WTC11 (cell line): ENCODE measurements at regions not wholly inside any gene's neighbourhood (a gene's known extent, or its start where the extent isn't known, plus 50 kb on each side); places are given as distances from the start of the nearest gene placed in this dataset.
A peak's percentile ranks its signal among the peaks of the same experiment; 100 is the strongest.

Experiments
- ATAC-seq: fragments of 200-7000 bp; cut with Tn5 transposase; 2 replicates; pipeline ENCODE4 v1.10.0; 2021; ENCODE audit warnings: mild to moderate bottlenecking, moderate library complexity
- CTCF ChIA-PET: fragments of 300-600 bp; sonication (Branson Sonifier 250); formaldehyde crosslinking; loops from one replicate; lab custom pipeline; 2021; ENCODE audit warnings: antibody characterized with exemption; lab: Charles Lee
- POLR2A ChIA-PET: fragments of 350-600 bp; sonication (Branson Sonifier 250); formaldehyde crosslinking; loops from one replicate; lab custom pipeline; 2021; ENCODE audit warnings: antibody characterized with exemption; lab: Charles Lee
- DNase-seq: peaks from one replicate; pipeline ENCODE4 v3.0.0; 2021; ENCODE audit warnings: low spot score
- H3K27ac Mint-ChIP-seq: 2 replicates; pipeline ENCODE4 v1.8.0; 2021; ENCODE audit warnings: mixed read lengths
- H3K27me3 Mint-ChIP-seq: 2 replicates; pipeline ENCODE4 v1.8.0; 2021; ENCODE audit warnings: low read depth, mild to moderate bottlenecking, moderate library complexity, mixed read lengths
- H3K36me3 Mint-ChIP-seq: 2 replicates; pipeline ENCODE4 v1.8.0; 2021; ENCODE audit warnings: mixed read lengths
- H3K4me1 Mint-ChIP-seq: 2 replicates; pipeline ENCODE4 v1.8.0; 2022; ENCODE audit warnings: mixed read lengths
- H3K4me3 Mint-ChIP-seq: 2 replicates; pipeline ENCODE4 v1.8.0; 2021; ENCODE audit warnings: mild to moderate bottlenecking, moderate library complexity, mixed read lengths
- H3K9me3 Mint-ChIP-seq: 2 replicates; pipeline ENCODE4 v1.8.0; 2021; ENCODE audit warnings: mixed read lengths
- ATF1 ChIP-seq: sonication (generic); formaldehyde crosslinking; IDR thresholded peaks from 2 replicates; pipeline ENCODE4 v1.8.1; 2023; ENCODE audit warnings: mild to moderate bottlenecking, moderate library complexity, missing genetic modification reagents
- E2F5 ChIP-seq: sonication (generic); formaldehyde crosslinking; IDR thresholded peaks from 2 replicates; pipeline ENCODE4 v1.8.1; 2022; ENCODE audit warnings: mild to moderate bottlenecking, moderate library complexity, missing genetic modification reagents
- ESRRA ChIP-seq: sonication (generic); formaldehyde crosslinking; IDR thresholded peaks from 2 replicates; pipeline ENCODE4 v1.8.1; 2022; ENCODE audit warnings: mild to moderate bottlenecking, missing genetic modification reagents, borderline replicate concordance
- FOXJ3 ChIP-seq: sonication (generic); formaldehyde crosslinking; IDR thresholded peaks from 2 replicates; pipeline ENCODE4 v1.9.0; 2021; ENCODE audit warnings: missing genetic modification reagents, mild to moderate bottlenecking, borderline replicate concordance
- FOXK1 ChIP-seq: sonication (generic); formaldehyde crosslinking; IDR thresholded peaks from 2 replicates; pipeline ENCODE4 v1.8.0; 2022; ENCODE audit warnings: mild to moderate bottlenecking, moderate library complexity, missing genetic modification reagents
- GRHL2 ChIP-seq: fragments of 250-450 bp; sonication (Bioruptor Pico); IDR thresholded peaks from 2 replicates; pipeline ENCODE4 v1.8.0; 2022; ENCODE audit warnings: mild to moderate bottlenecking, moderate library complexity; ENCODE audit not compliant: insufficient replicate concordance, severe bottlenecking
- GTF2I ChIP-seq: fragments of 250-450 bp; sonication (Bioruptor Pico); conservative IDR thresholded peaks from 2 replicates; pipeline ENCODE4 v1.4.0; 2021; ENCODE audit warnings: mild to moderate bottlenecking
- IRF2 ChIP-seq: sonication (generic); formaldehyde crosslinking; IDR thresholded peaks from 2 replicates; pipeline ENCODE4 v1.8.0; 2022; ENCODE audit warnings: low read depth, missing genetic modification reagents, borderline replicate concordance
- NFATC4 ChIP-seq: fragments of 250-450 bp; sonication (Bioruptor Pico); IDR thresholded peaks from 2 replicates; pipeline ENCODE4 v1.9.0; 2021; ENCODE audit warnings: mild to moderate bottlenecking
- NFYB ChIP-seq: sonication (generic); formaldehyde crosslinking; conservative IDR thresholded peaks from 2 replicates; pipeline ENCODE4 v1.8.0; 2022; ENCODE audit warnings: low read depth, missing genetic modification reagents
- NR3C1 ChIP-seq: sonication (generic); formaldehyde crosslinking; conservative IDR thresholded peaks from 2 replicates; pipeline ENCODE4 v1.8.1; 2023; ENCODE audit warnings: low read depth, mild to moderate bottlenecking, missing genetic modification reagents
- STAT6 ChIP-seq: sonication (generic); formaldehyde crosslinking; conservative IDR thresholded peaks from 2 replicates; pipeline ENCODE4 v1.8.1; 2023; ENCODE audit warnings: mild to moderate bottlenecking, low read depth, missing genetic modification reagents, moderate library complexity
- USF2 ChIP-seq: sonication (generic); formaldehyde crosslinking; IDR thresholded peaks from 2 replicates; pipeline ENCODE4 v1.8.1; 2023; ENCODE audit warnings: mild to moderate bottlenecking, missing genetic modification reagents, moderate library complexity
- ZMAT4 ChIP-seq: fragments of 250-450 bp; sonication (Bioruptor Pico); IDR thresholded peaks from 2 replicates; pipeline ENCODE4 v1.9.0; 2021; ENCODE audit warnings: mild to moderate bottlenecking
- ZNF121 ChIP-seq: sonication (generic); formaldehyde crosslinking; IDR thresholded peaks from 2 replicates; pipeline ENCODE4 v1.8.0; 2023; ENCODE audit warnings: missing genetic modification reagents
- ZNF138 ChIP-seq: sonication (generic); formaldehyde crosslinking; conservative IDR thresholded peaks from 2 replicates; pipeline ENCODE4 v1.8.1; 2022; ENCODE audit warnings: mild to moderate bottlenecking, moderate library complexity, missing genetic modification reagents
- ZNF671 ChIP-seq: fragments of 250-450 bp; sonication (Bioruptor Pico); IDR thresholded peaks from 2 replicates; pipeline ENCODE4 v1.8.0; 2021; ENCODE audit warnings: mild to moderate bottlenecking
- TF ChIP-seq, protein P1 (sequence below): sonication (generic); formaldehyde crosslinking; IDR thresholded peaks from 2 replicates; pipeline ENCODE4 v1.8.0; 2022; ENCODE audit warnings: mild to moderate bottlenecking, missing genetic modification reagents
- TF ChIP-seq, protein P2 (sequence below): sonication (generic); formaldehyde crosslinking; IDR thresholded peaks from 2 replicates; pipeline ENCODE4 v1.8.1; 2023; ENCODE audit warnings: mild to moderate bottlenecking, missing genetic modification reagents
- TF ChIP-seq, protein P3 (sequence below): sonication (generic); formaldehyde crosslinking; IDR thresholded peaks from 2 replicates; pipeline ENCODE4 v1.8.0; 2022; ENCODE audit warnings: mild to moderate bottlenecking, missing genetic modification reagents

GRCh38 chr18:40676668-40677067 is 1278.4 kb upstream of the PIK3C3 start:
- H3K4me1 Mint-ChIP-seq, result peaks cover 9% of the 10 kb centered on the region
- H3K27ac Mint-ChIP-seq, result no peak overlapping the region
- CTCF ChIA-PET, result no interaction called here
- POLR2A ChIA-PET, result no interaction called here
- TF ChIP-seq FOXJ3 (CRISPR knock-in tag) (no peak), E2F5 (CRISPR knock-in tag) (no peak)
- TF ChIP-seq, protein P1, sequence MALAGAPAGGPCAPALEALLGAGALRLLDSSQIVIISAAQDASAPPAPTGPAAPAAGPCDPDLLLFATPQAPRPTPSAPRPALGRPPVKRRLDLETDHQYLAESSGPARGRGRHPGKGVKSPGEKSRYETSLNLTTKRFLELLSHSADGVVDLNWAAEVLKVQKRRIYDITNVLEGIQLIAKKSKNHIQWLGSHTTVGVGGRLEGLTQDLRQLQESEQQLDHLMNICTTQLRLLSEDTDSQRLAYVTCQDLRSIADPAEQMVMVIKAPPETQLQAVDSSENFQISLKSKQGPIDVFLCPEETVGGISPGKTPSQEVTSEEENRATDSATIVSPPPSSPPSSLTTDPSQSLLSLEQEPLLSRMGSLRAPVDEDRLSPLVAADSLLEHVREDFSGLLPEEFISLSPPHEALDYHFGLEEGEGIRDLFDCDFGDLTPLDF, result no peak
- TF ChIP-seq, all 79 proteins: peak for 0
- ATAC-seq, result no peak
- no peaks in the 10 kb centered on the region for H3K36me3 Mint-ChIP-seq
- no peaks in the 10 kb centered on the region for H3K9me3 Mint-ChIP-seq
- H3K27me3 Mint-ChIP-seq, result no peaks in the 10 kb centered on the region
- no peak for DNase-seq
- no peak overlapping the region for H3K4me3 Mint-ChIP-seq

DNA sequence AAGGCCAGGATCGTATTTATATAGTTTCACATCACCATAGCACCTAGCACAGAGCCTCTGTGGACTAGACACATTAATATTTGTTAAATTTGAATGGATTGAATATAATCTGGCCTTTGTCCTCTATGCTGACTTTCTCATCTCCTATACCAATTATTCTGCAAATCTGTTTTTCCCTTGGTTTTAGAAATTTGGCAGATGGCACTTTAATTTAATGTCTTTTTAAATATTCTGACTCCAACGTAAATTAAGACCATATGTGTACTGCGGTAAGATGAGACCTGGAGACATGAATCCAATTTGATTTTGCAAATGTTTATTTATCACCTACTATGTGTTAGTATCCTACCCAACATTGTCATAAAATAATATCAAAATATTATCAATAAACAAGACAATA is 1281.9 kb upstream of the PIK3C3 start:
- Mint-ChIP-seq H3K27me3 (no peaks in the 10 kb centered on the region), H3K4me3 (no peak overlapping the region), H3K27ac (no peak overlapping the region), H3K4me1 (peaks cover 9% of the 10 kb centered on the region), H3K36me3 (no peaks in the 10 kb centered on the region), H3K9me3 (no peaks in the 10 kb centered on the region)
- ATAC-seq (no peak), DNase-seq (no peak)
- CTCF ChIA-PET, result interaction anchor here (1.0 kb wide), 1 partner anchor 718 kb away, joined by 3 read pairs; no protein-coding TSS in a partner anchor
- POLR2A ChIA-PET, result no interaction called here
- TF ChIP-seq, protein P2, sequence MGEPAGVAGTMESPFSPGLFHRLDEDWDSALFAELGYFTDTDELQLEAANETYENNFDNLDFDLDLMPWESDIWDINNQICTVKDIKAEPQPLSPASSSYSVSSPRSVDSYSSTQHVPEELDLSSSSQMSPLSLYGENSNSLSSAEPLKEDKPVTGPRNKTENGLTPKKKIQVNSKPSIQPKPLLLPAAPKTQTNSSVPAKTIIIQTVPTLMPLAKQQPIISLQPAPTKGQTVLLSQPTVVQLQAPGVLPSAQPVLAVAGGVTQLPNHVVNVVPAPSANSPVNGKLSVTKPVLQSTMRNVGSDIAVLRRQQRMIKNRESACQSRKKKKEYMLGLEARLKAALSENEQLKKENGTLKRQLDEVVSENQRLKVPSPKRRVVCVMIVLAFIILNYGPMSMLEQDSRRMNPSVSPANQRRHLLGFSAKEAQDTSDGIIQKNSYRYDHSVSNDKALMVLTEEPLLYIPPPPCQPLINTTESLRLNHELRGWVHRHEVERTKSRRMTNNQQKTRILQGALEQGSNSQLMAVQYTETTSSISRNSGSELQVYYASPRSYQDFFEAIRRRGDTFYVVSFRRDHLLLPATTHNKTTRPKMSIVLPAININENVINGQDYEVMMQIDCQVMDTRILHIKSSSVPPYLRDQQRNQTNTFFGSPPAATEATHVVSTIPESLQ (CRISPR knock-in tag), result no peak
- TF ChIP-seq, protein P3, sequence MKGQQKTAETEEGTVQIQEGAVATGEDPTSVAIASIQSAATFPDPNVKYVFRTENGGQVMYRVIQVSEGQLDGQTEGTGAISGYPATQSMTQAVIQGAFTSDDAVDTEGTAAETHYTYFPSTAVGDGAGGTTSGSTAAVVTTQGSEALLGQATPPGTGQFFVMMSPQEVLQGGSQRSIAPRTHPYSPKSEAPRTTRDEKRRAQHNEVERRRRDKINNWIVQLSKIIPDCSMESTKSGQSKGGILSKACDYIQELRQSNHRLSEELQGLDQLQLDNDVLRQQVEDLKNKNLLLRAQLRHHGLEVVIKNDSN, result no peak
- no peak for TF ChIP-seq USF2 (CRISPR knock-in tag)
- no peak for TF ChIP-seq NFATC4 (CRISPR knock-in tag)
- TF ChIP-seq ESRRA (CRISPR knock-in tag), result no peak
- no peak for TF ChIP-seq ZNF138 (CRISPR knock-in tag)
- TF ChIP-seq FOXK1, result no peak
- TF ChIP-seq GTF2I, result no peak

- POLR2A ChIA-PET, result no interaction called here
- no peaks in the 10 kb centered on the region for H3K36me3 Mint-ChIP-seq
- CTCF ChIA-PET, result interaction anchor here (1.0 kb wide), 1 partner anchor 719 kb away, joined by 3 read pairs; no protein-coding TSS in a partner anchor
- peaks cover 9% of the 10 kb centered on the region for H3K4me1 Mint-ChIP-seq
- DNase-seq (no peak), ATAC-seq (peak; percentile 85)
- H3K27ac Mint-ChIP-seq, result no peak overlapping the region
- no peaks in the 10 kb centered on the region for H3K9me3 Mint-ChIP-seq
- no peak overlapping the region for H3K4me3 Mint-ChIP-seq
- TF ChIP-seq ZMAT4 (CRISPR knock-in tag) (no peak), NFYB (CRISPR knock-in tag) (no peak), ZNF121 (CRISPR knock-in tag) (no peak), GRHL2 (CRISPR knock-in tag) (no peak), STAT6 (no peak), NR3C1 (CRISPR knock-in tag) (no peak), ZNF671 (CRISPR knock-in tag) (no peak), ATF1 (no peak), IRF2 (CRISPR knock-in tag) (no peak)
- TF ChIP-seq, protein P1, result no peak
- H3K27me3 Mint-ChIP-seq, result no peaks in the 10 kb centered on the region
Observed at GRCh38 chr18:40672590-40672989, 1282.4 kb upstream of the PIK3C3 start.
